CD4-positive, alpha-beta T cell (primary cell): ENCODE measurements at regions not wholly inside any gene's neighbourhood (a gene's known extent, or its start where the extent isn't known, plus 50 kb on each side); places are given as distances from the start of the nearest gene placed in this dataset.

ENCODE experiments used
- ATAC-seq: fragments of 200-7000 bp; cut with Tn5 transposase; one replicate; pipeline ENCODE4 v1.10.0; 2022; ENCODE audit warnings: mild to moderate bottlenecking; ENCODE audit not compliant: poor library complexity
- CTCF ChIA-PET: fragments of 350-600 bp; sonication (Branson Sonifier 250); formaldehyde crosslinking; loops from one replicate; lab custom pipeline; 2021; ENCODE audit warnings: antibody characterized with exemption, inconsistent platforms; lab: Charles Lee
- POLR2A ChIA-PET: fragments of 350-600 bp; sonication (Branson Sonifier 250); formaldehyde crosslinking; loops from one replicate; lab custom pipeline; 2021; ENCODE audit warnings: antibody characterized with exemption, inconsistent platforms; lab: Charles Lee
- DNase-seq, 14 experiments: peaks; one replicate each; pipeline ENCODE4 v3.0.0-alpha.2; 2013 to 2020; ENCODE audit warnings: mixed read lengths in 2 of 14
- H3K27ac ChIP-seq, 2 donors: one replicate each; pipeline versions ENCODE4 v1.5.1 to v1.7.0; 2013; ENCODE audit warnings: low read length in 2 of 2, low read depth in 1 of 2, mild to moderate bottlenecking in 1 of 2
- H3K27me3 ChIP-seq, 2 experiments: 1 replicate in 1 of 2; 2 replicates in 1 of 2; pipeline versions ENCODE4 v1.6.1 to v1.7.0; 2013; ENCODE audit warnings: low read length in 2 of 2, control low read depth in 1 of 2, mild to moderate bottlenecking in 1 of 2, moderate library complexity in 1 of 2; ENCODE audit not compliant: insufficient read depth in 2 of 2, control insufficient read depth in 1 of 2
- H3K36me3 ChIP-seq: one replicate; pipeline ENCODE4 v1.6.1; 2013; ENCODE audit warnings: low read length, control low read depth; ENCODE audit not compliant: insufficient read depth
- H3K4me1 ChIP-seq: one replicate; pipeline ENCODE4 v1.6.1; 2013; ENCODE audit warnings: low read length, control low read depth; ENCODE audit not compliant: insufficient read depth
- H3K4me3 ChIP-seq: one replicate; pipeline ENCODE4 v1.5.1; 2013; ENCODE audit warnings: mild to moderate bottlenecking, low read length, moderate library complexity
- H3K9me3 ChIP-seq, 2 experiments: 1 replicate in 1 of 2; 2 replicates in 1 of 2; pipeline versions ENCODE4 v1.6.1 to v1.7.0; 2013; ENCODE audit warnings: low read length in 2 of 2, mild to moderate bottlenecking in 2 of 2, control low read depth in 1 of 2, moderate library complexity in 1 of 2; ENCODE audit not compliant: control insufficient read depth in 1 of 2, insufficient read depth in 1 of 2
- H3K27ac Mint-ChIP-seq: one replicate; pipeline ENCODE4 v1.8.0; 2020; ENCODE audit warnings: mixed read lengths
- H3K27me3 Mint-ChIP-seq: one replicate; pipeline ENCODE4 v1.8.0; 2021; ENCODE audit warnings: mixed read lengths
- H3K36me3 Mint-ChIP-seq: one replicate; pipeline ENCODE4 v1.8.0; 2021; ENCODE audit warnings: low read depth, mixed read lengths
- H3K4me1 Mint-ChIP-seq: one replicate; pipeline ENCODE4 v1.8.0; 2021; ENCODE audit warnings: low read depth, mixed read lengths
- H3K4me3 Mint-ChIP-seq: one replicate; pipeline ENCODE4 v1.8.0; 2020; ENCODE audit warnings: mild to moderate bottlenecking, mixed read lengths
- H3K9me3 Mint-ChIP-seq: one replicate; pipeline ENCODE4 v1.8.0; 2020; ENCODE audit warnings: mixed read lengths
- intact Hi-C, 2 experiments: fragments of 100-400 bp; cut with DNase I in 1 of 2; cut with micrococcal nuclease in 1 of 2; formaldehyde crosslinking; loops; one replicate each; pipeline versions ENCODE4 v1.15.1 to v1.9.0; 2023 to 2025; cut with DNase I, micrococcal nuclease
- TF ChIP-seq, protein P1 (sequence below): fragments of 200-600 bp; IDR thresholded peaks from one replicate; pipeline ENCODE4 v1.8.0; 2022; ENCODE audit warnings: antibody characterized with exemption, mild to moderate bottlenecking

DNA sequence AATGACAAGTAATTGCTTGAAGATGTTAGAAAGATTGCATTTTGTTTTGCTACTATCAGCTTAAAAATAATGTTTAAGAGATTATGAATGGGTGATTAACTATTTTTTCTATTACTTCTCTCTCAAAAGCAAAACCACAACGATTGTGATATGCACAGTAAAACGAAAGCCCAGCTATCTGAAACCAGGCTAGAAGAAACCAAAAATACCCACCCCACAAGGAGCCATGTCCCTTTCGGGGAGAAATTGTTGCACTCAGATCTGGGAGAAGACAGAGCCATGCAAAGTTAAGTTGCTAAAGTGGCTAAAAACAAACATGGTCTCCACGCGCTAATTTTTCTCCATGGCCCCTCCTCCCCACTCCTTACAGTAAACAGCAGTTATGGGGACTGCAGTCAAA, 173.6 kb downstream of the RPS24 start:
- H3K4me3 ChIP-seq = no peak overlapping the region
- no peaks in the 10 kb centered on the region for H3K9me3 ChIP-seq
- ChIA-PET CTCF (no interaction called here), POLR2A (no interaction called here)
- H3K27ac ChIP-seq = no peak overlapping the region
- peaks cover 11% of the 10 kb centered on the region for H3K4me1 Mint-ChIP-seq
- intact Hi-C loops = no loop called here
- H3K4me3 Mint-ChIP-seq = no peak overlapping the region
- no peaks in the 10 kb centered on the region for H3K9me3 Mint-ChIP-seq
- no peaks in the 10 kb centered on the region for H3K36me3 ChIP-seq
- DNase-seq (no peak), ATAC-seq (no peak)
- H3K4me1 ChIP-seq = peaks cover 8% of the 10 kb centered on the region
- no peaks in the 10 kb centered on the region for H3K27me3 Mint-ChIP-seq
- no peaks in the 10 kb centered on the region for H3K36me3 Mint-ChIP-seq
- no peak overlapping the region for H3K27ac Mint-ChIP-seq
- no peaks in the 10 kb centered on the region for H3K27me3 ChIP-seq
- TF ChIP-seq, protein P1, sequence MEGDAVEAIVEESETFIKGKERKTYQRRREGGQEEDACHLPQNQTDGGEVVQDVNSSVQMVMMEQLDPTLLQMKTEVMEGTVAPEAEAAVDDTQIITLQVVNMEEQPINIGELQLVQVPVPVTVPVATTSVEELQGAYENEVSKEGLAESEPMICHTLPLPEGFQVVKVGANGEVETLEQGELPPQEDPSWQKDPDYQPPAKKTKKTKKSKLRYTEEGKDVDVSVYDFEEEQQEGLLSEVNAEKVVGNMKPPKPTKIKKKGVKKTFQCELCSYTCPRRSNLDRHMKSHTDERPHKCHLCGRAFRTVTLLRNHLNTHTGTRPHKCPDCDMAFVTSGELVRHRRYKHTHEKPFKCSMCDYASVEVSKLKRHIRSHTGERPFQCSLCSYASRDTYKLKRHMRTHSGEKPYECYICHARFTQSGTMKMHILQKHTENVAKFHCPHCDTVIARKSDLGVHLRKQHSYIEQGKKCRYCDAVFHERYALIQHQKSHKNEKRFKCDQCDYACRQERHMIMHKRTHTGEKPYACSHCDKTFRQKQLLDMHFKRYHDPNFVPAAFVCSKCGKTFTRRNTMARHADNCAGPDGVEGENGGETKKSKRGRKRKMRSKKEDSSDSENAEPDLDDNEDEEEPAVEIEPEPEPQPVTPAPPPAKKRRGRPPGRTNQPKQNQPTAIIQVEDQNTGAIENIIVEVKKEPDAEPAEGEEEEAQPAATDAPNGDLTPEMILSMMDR = no peak

DNA sequence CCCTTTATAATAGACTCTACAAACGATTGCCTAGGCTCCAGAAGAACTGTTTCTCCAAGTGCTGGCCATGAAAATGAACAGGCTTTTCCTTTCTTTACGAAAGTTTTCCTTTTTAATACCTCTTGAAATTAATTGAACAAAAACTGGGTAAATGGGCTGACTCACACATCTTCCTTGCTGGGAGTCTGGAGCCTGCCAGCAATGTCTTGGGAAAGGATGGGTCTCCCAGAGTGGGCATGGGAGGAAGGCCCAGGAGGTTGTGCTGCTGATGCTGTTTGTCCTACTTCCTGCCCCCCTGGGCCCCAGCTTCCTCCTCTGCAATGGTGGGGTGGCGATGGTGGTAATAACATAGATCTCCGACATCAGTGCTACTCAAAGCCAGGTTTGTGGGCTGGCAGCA, 174.1 kb downstream of the RPS24 start:
- Mint-ChIP-seq H3K4me1 (peaks cover 11% of the 10 kb centered on the region), H3K4me3 (no peak overlapping the region), H3K36me3 (no peaks in the 10 kb centered on the region), H3K9me3 (no peaks in the 10 kb centered on the region), H3K27ac (no peak overlapping the region), H3K27me3 (no peaks in the 10 kb centered on the region)
- TF ChIP-seq, protein P1 = no peak
- H3K9me3 ChIP-seq = no peaks in the 10 kb centered on the region
- no peak overlapping the region for H3K27ac ChIP-seq
- intact Hi-C loops = no loop called here
- H3K27me3 ChIP-seq = no peaks in the 10 kb centered on the region
- H3K36me3 ChIP-seq = no peaks in the 10 kb centered on the region
- H3K4me3 ChIP-seq = no peak overlapping the region
- peaks cover 8% of the 10 kb centered on the region for H3K4me1 ChIP-seq
- no peak for ATAC-seq
- POLR2A ChIA-PET = no interaction called here
- CTCF ChIA-PET = no interaction called here
- no peak for DNase-seq

DNA sequence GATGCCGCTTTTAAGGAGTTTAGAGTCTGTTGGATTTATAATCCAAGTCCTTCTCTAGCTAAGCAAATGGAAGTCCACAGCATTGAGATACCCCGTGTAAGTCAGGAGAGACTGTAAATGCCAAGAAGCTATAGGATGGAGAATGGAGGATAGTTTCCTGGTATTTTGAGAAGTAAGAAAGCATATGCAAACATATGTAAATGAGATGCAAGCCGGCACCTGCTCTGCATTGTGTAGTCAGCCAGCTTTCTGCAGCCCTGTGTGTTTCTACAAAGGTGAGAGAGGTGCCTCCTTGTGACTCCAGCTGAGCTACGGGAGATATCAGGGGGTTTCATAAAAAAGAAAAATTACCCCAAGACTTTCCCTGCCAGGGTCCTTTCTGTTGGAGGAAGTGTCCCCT, 176.3 kb downstream of the RPS24 start:
- Histone ChIP-seq H3K4me1 (peaks cover 8% of the 10 kb centered on the region), H3K9me3 (no peaks in the 10 kb centered on the region), H3K27ac (no peak overlapping the region), H3K36me3 (no peaks in the 10 kb centered on the region), H3K27me3 (peaks cover 0 to 4% of the 10 kb centered on the region in 2 experiments), H3K4me3 (no peak overlapping the region)
- Mint-ChIP-seq H3K27me3 (peaks cover 7% of the 10 kb centered on the region), H3K36me3 (no peaks in the 10 kb centered on the region), H3K4me3 (no peak overlapping the region), H3K27ac (no peak overlapping the region), H3K9me3 (no peaks in the 10 kb centered on the region), H3K4me1 (peaks cover 11% of the 10 kb centered on the region)
- CTCF ChIA-PET = no interaction called here
- POLR2A ChIA-PET = no interaction called here
- no peak for ATAC-seq
- no peak for DNase-seq
- intact Hi-C loops = no loop called here
- TF ChIP-seq, protein P1 = no peak
